GM21717 (cell line): ENCODE measurements at regions not wholly inside any gene's neighbourhood (a gene's known extent, or its start where the extent isn't known, plus 50 kb on each side); places are given as distances from the start of the nearest gene placed in this dataset.
"Not testable (repeated sequence)": the region's sequence is repeated elsewhere in the genome, so short reads cannot be mapped to it uniquely, and the experiment has no call there.

Experiments used
- ATAC-seq: cut with Tn5 transposase; IDR thresholded peaks from one replicate; pipeline ENCODE4 v1.9.1; 2021; ENCODE audit warnings: mild to moderate bottlenecking, moderate library complexity; ENCODE audit not compliant: unreplicated experiment

GRCh38 chr9:30944741-30945280 lies 1439.6 kb upstream of the ACO1 start:
- ATAC-seq: no peak

GRCh38 chr9:30964332-30964731 lies 1420.1 kb upstream of the ACO1 start:
- no peak for ATAC-seq

GRCh38 chr9:30967476-30967875 lies 1417.0 kb upstream of the ACO1 start:
- no peak for ATAC-seq

GRCh38 chr9:30970186-30970585 lies 1414.3 kb upstream of the ACO1 start:
- ATAC-seq: no peak

- no peak for ATAC-seq
These were observed 1413.6 kb upstream of the ACO1 start for GRCh38 chr9:30970812-30971211.

GRCh38 chr9:30972654-30973053 lies 1411.8 kb upstream of the ACO1 start:
- no peak for ATAC-seq

- no peak for ATAC-seq
These were observed 1406.5 kb upstream of the ACO1 start for GRCh38 chr9:30977965-30978364.

- no peak for ATAC-seq
These were observed 1402.1 kb upstream of the ACO1 start for GRCh38 chr9:30982301-30982700.

GRCh38 chr9:30995956-30996738 lies 1388.3 kb upstream of the ACO1 start:
- no peak for ATAC-seq

GRCh38 chr9:30996761-30997160 lies 1387.7 kb upstream of the ACO1 start:
- ATAC-seq: no peak

- no peak for ATAC-seq
These were observed 1387.2 kb upstream of the ACO1 start for GRCh38 chr9:30997291-30997690.

GRCh38 chr9:31005086-31005665 lies 1379.3 kb upstream of the ACO1 start:
- no peak for ATAC-seq

GRCh38 chr9:31013371-31013770 lies 1371.1 kb upstream of the ACO1 start:
- ATAC-seq: no peak

- ATAC-seq: no peak
These were observed 1360.6 kb upstream of the ACO1 start for GRCh38 chr9:31023847-31024246.

GRCh38 chr9:31027678-31028077 lies 1356.8 kb upstream of the ACO1 start:
- no peak for ATAC-seq

GRCh38 chr9:31028137-31028536 lies 1356.3 kb upstream of the ACO1 start:
- no peak for ATAC-seq

- ATAC-seq: no peak
These were observed 1353.7 kb upstream of the ACO1 start for GRCh38 chr9:31030741-31031202.

- ATAC-seq: no peak
These were observed 1352.2 kb upstream of the ACO1 start for GRCh38 chr9:31032206-31032605.

GRCh38 chr9:31034311-31034710 lies 1350.1 kb upstream of the ACO1 start:
- no peak for ATAC-seq

- no peak for ATAC-seq
These were observed 1343.9 kb upstream of the ACO1 start for GRCh38 chr9:31040564-31040963.

GRCh38 chr9:31045810-31046209 lies 1338.6 kb upstream of the ACO1 start:
- no peak for ATAC-seq

- ATAC-seq: not testable (repeated sequence)
These were observed 1322.9 kb upstream of the ACO1 start for GRCh38 chr9:31061592-31061991.
